LNCaP clone FGC (cell line): ENCODE measurements at regions not wholly inside any gene's neighbourhood (a gene's known extent, or its start where the extent isn't known, plus 50 kb on each side); places are given as distances from the start of the nearest gene placed in this dataset.

Experiments used
- DNase-seq: peaks from one replicate; pipeline ENCODE4 v3.0.0-alpha.2; 2011; ENCODE audit warnings: low read depth
- H3K4me3 ChIP-seq: 2 replicates; pipeline ENCODE4 v1.5.1; 2011; ENCODE audit warnings: mild to moderate bottlenecking, low read depth, low read length, control low read depth
- CTCF ChIP-seq: IDR thresholded peaks from 2 replicates; pipeline ENCODE4 v1.5.1; 2012; ENCODE audit warnings: mild to moderate bottlenecking; ENCODE audit not compliant: control insufficient read depth, insufficient read depth; ENCODE audit errors: extremely low read depth

GRCh38 chr12:42640391-42640790 is 50.8 kb upstream of the PRICKLE1 start:
- no peak for DNase-seq
- H3K4me3 ChIP-seq, result no peak overlapping the region
- TF ChIP-seq CTCF, result no peak

- no peak overlapping the region for H3K4me3 ChIP-seq
- no peak for TF ChIP-seq CTCF
- no peak for DNase-seq
Observed at GRCh38 chr12:42639556-42639955, 50.0 kb upstream of the PRICKLE1 start.
